ENCODE measurements at regions not wholly inside any gene's neighbourhood (a gene's known extent, or its start where the extent isn't known, plus 50 kb on each side); places are given as distances from the start of the nearest gene placed in this dataset.

DNA sequence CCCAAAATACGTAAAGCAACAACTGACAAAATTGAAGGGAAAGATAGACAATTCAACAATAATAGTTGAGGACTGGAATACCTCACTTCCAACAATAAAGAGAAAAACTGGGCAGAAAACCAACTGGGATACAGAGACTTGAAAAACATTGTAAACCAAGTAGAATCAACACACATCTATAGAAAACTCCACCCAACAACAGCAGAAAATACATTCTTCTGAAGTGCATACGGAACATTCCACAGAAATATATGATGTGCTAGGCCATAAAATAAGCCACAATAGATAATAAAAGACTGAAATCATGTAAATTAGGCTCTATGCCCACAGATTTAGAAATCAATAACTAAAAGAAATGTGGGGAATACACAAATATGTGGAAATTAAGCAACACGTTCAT lies 98.4 kb upstream of the THBS1 start:
- TF ChIP-seq CTCF (IDR thresholded peaks at IDR 0.05; ENCODE audit: low read depth, low read length, poor library complexity, severe bottlenecking) = no peak
- TF ChIP-seq EZH2phosphoT487 (IDR thresholded peaks at IDR 0.05; ENCODE audit: borderline replicate concordance, low read length) = no peak
